ENCODE measurements at regions not wholly inside any gene's neighbourhood (a gene's known extent, or its start where the extent isn't known, plus 50 kb on each side); places are given as distances from the start of the nearest gene placed in this dataset.

GRCh38 chr17:6305613-6306360 lies 129.1 kb downstream of the AIPL1 start:
- H3K36me3 ChIP-seq (ENCODE audit: control insufficient read depth, insufficient read depth, low read length), result no peaks in the 10 kb centered on the region
- H3K4me3 ChIP-seq (ENCODE audit: low read depth, low read length), result no peak overlapping the region
- peaks cover 12% of the 10 kb centered on the region for H3K27me3 ChIP-seq (ENCODE audit: control insufficient read depth, insufficient read depth, low read length)
- TF ChIP-seq, protein P1, sequence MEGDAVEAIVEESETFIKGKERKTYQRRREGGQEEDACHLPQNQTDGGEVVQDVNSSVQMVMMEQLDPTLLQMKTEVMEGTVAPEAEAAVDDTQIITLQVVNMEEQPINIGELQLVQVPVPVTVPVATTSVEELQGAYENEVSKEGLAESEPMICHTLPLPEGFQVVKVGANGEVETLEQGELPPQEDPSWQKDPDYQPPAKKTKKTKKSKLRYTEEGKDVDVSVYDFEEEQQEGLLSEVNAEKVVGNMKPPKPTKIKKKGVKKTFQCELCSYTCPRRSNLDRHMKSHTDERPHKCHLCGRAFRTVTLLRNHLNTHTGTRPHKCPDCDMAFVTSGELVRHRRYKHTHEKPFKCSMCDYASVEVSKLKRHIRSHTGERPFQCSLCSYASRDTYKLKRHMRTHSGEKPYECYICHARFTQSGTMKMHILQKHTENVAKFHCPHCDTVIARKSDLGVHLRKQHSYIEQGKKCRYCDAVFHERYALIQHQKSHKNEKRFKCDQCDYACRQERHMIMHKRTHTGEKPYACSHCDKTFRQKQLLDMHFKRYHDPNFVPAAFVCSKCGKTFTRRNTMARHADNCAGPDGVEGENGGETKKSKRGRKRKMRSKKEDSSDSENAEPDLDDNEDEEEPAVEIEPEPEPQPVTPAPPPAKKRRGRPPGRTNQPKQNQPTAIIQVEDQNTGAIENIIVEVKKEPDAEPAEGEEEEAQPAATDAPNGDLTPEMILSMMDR (IDR thresholded peaks at IDR 0.05; ENCODE audit: insufficient read depth, low read length, poor library complexity, severe bottlenecking), result no peak
- DNase-seq (ENCODE audit: low read depth), result no peak

DNA sequence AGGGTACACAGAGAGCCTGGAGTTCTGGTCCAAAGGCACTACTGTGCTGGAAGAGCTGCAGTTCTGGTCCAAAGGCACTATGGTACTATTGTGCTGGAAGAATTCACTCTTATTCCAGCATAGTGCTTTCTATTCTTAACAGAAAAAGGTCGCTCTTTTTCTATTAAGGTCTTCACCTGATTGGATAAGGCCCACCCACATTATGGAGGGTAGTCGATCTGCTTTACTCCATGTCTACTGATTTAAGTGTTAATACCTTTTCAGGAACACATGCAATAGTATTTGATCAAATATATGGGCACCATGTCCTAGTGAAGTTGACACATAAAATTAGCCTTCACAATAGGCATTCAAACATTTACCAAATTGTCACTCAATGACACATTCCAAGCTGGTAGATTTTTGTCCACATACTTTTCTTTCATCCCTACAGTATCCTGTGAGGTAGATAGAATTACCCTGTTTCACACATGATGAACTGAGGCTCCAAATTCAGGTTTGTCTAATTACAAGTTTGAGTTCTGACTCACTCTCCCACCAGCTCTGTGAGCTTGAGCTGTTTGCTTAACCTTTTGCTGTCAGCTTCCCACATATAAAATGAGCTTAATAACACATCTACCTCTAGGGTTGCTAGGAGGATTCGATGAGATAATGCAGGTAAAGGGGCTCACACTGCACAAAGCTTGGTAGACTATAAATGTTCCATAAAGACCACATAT lies 129.9 kb downstream of the AIPL1 start:
- no peak overlapping the region for H3K4me3 ChIP-seq (ENCODE audit: low read depth, low read length)
- H3K27me3 ChIP-seq (ENCODE audit: control insufficient read depth, insufficient read depth, low read length), result peaks cover 12% of the 10 kb centered on the region
- no peaks in the 10 kb centered on the region for H3K36me3 ChIP-seq (ENCODE audit: control insufficient read depth, insufficient read depth, low read length)
- TF ChIP-seq, protein P1 (IDR thresholded peaks at IDR 0.05; ENCODE audit: insufficient read depth, low read length, poor library complexity, severe bottlenecking), result no peak
- DNase-seq (ENCODE audit: low read depth), result peak; percentile 28

DNA sequence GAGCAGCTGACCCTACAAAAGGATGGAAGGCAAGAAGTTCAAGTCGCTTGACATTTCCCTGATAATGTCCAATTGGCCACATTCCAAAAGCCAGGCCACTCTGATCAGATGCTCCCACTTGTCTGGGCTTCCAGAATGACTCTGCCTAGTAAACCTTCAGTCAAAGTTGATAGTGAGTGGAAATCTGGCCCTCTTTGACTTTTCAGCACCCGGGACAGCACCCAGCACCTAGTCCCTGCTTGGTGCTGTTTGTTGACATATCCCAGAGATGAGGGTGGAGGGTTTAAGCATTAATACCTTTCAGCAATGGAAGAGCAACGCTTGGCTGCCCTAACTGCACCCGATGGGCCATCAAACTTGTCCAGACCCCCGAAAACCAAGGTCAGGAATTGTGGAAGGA lies 131.3 kb downstream of the AIPL1 start:
- Histone ChIP-seq H3K4me3 (ENCODE audit: low read depth, low read length) (no peak overlapping the region), H3K36me3 (ENCODE audit: control insufficient read depth, insufficient read depth, low read length) (no peaks in the 10 kb centered on the region), H3K27me3 (ENCODE audit: control insufficient read depth, insufficient read depth, low read length) (peaks cover 12% of the 10 kb centered on the region)
- DNase-seq (ENCODE audit: low read depth), result no peak
- TF ChIP-seq, protein P1 (IDR thresholded peaks at IDR 0.05; ENCODE audit: insufficient read depth, low read length, poor library complexity, severe bottlenecking), result no peak

DNA sequence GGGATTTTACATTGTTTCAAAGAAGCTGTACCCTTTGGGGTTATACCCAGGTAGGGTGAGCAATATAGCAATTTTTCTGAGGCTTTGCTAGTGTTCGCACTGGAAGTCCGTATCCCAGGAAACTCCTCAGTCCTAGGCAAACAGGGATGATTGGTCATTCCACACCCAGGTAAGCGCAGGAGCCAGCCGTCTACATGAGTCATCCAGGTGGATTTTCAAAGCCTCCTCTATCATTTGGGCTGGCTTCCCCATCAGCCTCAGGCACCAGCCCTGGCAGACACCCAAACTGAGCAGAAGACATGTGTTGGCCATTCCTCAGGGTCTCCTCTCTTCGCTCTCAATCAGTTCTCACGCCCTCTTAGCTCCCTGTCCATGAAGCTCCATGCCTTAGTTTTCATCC lies 135.6 kb downstream of the AIPL1 start:
- TF ChIP-seq, protein P1 (IDR thresholded peaks at IDR 0.05; ENCODE audit: insufficient read depth, low read length, poor library complexity, severe bottlenecking), result no peak
- Histone ChIP-seq H3K27me3 (ENCODE audit: control insufficient read depth, insufficient read depth, low read length) (peaks cover 7% of the 10 kb centered on the region), H3K36me3 (ENCODE audit: control insufficient read depth, insufficient read depth, low read length) (no peaks in the 10 kb centered on the region), H3K4me3 (ENCODE audit: low read depth, low read length) (no peak overlapping the region)
- no peak for DNase-seq (ENCODE audit: low read depth)

- TF ChIP-seq, protein P1 (IDR thresholded peaks at IDR 0.05; ENCODE audit: insufficient read depth, low read length, poor library complexity, severe bottlenecking), result no peak
- Histone ChIP-seq H3K36me3 (ENCODE audit: control insufficient read depth, insufficient read depth, low read length) (no peaks in the 10 kb centered on the region), H3K4me3 (ENCODE audit: low read depth, low read length) (no peak overlapping the region), H3K27me3 (ENCODE audit: control insufficient read depth, insufficient read depth, low read length) (peaks cover 7% of the 10 kb centered on the region)
- DNase-seq (ENCODE audit: low read depth), result no peak
These were observed 137.0 kb downstream of the AIPL1 start for GRCh38 chr17:6297960-6298359.
